ENCODE measurements at regions not wholly inside any gene's neighbourhood (a gene's known extent, or its start where the extent isn't known, plus 50 kb on each side); places are given as distances from the start of the nearest gene placed in this dataset.

DNA sequence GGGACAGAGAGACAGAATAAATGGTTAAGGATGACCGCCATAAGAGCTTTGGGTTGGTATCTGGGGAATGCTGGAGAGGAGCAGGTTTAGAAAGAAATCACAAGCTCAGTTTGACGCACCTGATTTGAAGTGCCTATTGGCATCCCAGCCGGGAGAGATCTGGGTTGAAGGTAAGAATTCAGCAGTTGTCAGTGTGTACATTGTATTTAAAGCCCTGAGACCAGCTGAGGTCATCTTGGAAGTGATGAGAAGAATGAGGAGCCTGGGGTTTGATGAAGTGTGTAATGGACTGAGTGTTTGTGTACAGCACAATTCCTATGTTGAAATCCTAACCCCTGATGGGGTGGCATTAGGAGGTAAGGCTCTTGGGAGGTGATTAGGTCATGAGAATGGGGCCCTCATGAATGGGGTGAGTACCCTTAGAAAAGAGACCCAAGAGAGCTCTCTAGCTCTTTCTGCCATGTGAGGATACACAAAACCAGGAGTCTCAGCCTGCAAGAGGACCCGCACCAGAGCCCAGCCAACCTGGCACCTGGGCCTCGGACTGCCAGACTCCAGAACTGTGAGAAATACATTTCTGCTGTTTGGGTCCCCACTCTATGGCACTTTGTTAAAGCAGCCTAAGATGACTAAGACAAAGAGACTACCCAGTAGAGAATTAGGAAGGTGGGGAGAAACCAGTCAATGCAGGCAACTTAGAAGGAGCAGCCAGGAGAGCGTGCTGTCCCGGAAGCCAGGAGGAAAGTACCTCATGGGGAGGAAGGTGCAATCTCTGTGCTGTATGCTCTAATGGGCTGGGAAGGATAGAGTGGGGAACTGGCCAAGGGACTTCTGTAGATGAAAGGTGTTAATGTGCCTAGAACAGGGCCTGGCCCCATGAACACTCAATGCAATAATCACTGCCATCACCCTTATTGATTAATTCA lies 133.7 kb upstream of the SLC24A3 start:
- DNase-seq: no peak

DNA sequence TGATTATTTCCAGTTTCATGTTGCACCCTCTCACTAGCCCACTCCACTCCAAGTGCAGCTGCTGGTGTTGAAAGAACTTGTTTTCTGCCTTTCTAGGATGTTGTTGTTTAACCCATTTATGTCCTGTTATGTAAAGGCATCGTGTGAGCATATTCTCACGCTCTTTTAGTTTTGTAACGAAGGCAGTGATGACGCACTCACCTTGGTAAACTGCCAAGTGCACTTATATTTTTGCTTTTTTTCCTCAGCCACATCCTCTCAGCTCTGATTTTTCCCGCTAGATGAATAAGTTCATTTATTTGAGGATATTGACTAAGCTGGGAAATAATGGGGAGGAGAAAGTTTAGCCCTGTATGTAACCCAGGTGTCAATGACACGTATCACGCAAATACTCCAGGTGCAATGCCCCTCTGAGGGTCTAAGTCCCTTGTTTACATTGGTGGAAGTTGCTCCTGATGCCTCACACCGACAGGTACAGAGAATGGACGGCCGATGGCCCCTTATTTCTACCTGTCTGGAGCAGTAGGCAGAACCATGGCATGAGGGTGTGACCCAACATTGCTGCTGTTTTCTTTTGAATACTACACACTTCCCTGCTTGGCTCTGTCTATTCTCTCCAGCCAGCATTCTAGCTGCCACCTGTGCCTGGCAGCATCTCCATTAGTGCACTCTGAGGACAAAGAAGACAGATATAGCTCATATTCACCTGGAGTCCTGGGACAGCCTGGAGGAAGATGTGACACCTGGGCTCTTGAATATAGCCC lies 132.7 kb upstream of the SLC24A3 start:
- no peak for DNase-seq

DNA sequence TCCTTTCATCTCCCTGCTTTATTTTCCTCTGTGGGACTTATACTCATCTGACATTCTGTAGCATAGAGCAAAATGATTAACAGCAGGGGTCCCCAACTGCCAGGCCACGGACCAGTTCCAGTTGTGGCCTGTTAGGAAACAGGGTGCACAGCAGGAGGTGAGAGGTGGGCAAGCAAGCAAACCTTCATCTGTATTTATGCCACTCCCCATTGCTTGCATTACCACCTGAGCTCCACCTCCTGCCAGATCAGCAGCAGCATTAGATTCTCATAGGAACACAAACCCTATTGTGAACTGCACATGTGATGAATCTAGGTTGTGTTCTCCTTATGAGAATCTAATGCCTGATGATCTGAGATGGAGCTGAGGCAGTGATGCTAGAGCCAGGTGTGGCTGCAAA lies 130.5 kb upstream of the SLC24A3 start:
- DNase-seq: no peak

DNA sequence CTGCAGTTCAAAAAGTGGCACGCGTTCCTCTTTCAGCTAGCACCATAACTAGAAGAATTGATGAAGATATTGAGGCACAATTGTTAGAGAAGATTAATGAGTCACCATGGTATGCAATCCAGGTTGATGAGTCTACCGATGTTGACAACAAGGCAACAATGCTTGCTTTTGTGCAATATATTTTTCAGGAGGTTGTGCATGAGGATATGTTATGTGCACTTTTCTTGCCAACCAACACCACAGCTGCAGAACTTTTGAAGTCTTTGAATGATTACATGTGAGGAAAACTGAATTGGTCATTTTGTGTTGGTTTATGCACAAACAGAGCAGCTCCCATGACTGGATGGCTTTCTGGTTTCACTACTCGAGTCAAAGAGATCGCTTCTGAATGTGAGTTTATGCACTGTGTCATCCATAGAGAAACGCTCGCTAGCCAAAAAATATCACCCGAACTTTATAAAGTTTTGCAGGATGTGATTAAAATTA lies 129.3 kb upstream of the SLC24A3 start:
- DNase-seq: no peak

DNA sequence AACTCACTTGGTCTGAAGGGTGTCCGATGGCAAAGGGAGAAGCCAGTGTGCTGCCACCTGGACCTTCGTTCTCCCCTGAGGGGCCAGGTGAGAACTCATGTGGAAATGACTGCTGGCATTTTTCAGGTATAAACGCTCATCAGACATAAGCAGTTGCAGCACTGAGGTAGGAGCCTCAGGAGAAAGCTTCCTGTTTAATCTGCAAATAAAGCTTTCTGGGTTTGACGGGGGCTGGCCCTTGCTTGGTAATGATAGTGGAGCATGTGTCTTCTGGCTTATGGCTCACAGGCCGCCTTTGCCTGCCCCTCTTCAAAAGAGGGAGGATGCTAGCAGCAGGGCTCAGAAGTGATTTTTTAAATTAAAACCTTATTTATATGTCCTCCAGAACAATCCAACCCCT lies 122.1 kb upstream of the SLC24A3 start:
- no peak for DNase-seq

DNA sequence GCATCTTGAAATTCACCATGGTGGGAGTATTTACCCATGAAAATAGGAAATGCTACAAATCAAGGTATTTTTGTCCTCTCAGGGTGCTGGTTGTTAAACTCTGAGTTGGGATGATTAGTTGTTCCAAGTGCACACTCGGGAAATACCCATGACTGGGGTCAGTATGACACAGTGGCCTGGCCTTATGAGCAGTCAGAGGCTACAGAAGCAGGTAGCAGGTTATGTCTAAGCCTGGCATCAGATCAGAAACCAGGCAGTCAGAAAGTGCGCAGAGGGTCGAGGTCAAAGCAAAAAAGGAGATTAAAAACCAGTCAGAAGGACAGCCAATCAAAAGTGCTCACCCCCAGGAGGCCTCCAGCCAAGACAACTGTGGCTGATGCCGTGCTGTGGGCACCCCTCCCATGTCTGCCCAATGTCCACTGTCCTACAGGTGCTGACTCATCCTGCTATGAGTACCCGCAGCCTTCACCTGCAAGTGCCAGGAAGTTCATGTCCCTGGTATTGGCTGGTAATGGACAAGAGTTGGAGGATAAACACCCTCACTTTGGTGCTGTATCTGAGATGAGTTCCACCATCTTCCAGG lies 117.4 kb upstream of the SLC24A3 start:
- no peak for DNase-seq

DNA sequence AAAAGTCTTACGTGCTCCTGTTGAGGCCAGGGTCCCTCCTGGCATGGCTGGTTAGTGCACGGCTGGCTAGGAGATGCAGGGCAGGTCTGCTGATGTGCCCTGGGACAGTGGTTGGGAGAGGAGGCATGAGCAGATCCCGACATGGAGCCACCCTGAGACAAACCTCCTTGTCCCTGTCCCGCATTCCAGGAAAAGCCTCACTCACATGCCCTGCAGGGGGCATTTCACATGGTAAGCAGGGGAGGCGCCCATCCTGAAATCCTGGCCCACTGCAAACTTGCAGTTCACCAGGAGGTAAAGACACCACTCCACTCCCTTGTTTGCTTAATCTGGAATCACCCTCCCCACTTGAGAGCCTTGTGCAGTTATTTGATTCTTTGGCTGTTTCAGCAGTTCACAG lies 116.7 kb upstream of the SLC24A3 start:
- no peak for DNase-seq

DNA sequence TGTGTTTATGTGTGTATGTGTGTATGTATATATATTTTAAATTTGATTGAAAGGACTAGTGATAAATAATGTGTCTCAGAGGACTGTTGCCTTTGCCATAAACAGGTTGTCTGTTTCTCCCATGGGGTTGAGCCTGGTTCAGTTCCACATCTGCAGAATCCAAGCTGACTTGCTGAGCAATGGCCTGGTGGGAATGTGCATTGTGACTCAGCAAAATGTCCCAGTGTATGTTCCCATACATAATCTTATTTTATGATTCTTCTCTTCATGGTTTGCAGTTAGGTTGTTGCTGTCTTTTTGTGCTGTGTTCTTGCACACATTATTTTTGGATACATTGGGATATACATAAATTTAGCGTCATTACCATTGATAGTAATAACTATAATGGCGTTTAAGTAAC lies 115.6 kb upstream of the SLC24A3 start:
- DNase-seq: no peak

DNA sequence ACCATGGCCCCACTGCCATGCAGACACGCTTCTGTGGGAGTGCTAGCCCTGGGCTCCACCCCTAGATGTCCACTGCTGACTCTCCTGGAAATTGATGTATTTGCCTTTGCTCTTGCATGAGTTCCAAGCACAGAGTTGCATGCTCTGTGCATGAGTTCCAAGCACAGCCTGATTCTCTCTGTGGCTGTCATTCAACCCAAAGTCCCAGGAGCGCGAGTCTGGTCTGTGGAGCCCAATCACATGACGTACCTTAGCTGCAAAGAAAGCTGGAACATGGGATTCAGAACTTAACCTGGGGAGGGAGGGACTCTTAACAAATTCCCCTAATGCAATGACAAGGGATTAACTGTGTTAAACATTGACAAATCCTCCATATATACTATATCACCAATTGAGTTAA lies 114.3 kb upstream of the SLC24A3 start:
- no peak for DNase-seq

DNA sequence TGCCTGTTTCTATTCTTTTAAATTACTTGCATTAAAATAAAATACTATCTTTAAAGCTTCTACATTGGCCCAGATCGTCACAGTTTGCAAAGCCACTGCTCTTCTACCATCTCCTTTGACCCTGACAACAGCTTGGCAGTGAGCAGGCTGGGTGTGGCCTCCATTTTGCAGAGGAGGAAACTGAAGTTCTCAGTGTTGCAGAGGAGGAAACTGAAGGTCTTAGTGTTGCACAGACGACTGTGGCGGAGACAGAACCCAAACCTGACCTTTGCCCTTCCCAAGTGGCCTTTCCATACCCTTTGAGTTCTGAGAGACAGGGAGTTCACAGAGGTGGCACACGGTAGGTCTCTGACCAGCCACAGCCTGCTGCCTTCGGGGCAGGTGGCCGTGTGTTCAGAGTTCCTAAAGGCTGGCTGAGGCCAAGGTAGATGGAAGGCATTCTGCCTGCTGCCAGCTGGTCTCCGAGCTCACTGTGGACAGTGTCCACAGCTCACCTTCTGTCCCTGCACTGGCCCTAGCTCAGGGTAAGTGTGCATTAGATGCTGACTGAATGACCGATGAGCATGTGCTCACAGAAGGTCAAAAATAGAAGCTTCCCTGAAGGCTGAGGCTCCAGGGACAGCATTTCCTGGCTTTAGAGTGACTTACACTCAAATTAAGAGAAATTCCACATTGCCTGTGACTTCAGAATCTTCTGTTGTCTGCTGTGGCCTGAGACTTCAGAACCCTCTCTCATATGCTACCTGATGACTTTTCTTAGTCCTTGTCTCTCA lies 113.5 kb upstream of the SLC24A3 start:
- no peak for DNase-seq

DNA sequence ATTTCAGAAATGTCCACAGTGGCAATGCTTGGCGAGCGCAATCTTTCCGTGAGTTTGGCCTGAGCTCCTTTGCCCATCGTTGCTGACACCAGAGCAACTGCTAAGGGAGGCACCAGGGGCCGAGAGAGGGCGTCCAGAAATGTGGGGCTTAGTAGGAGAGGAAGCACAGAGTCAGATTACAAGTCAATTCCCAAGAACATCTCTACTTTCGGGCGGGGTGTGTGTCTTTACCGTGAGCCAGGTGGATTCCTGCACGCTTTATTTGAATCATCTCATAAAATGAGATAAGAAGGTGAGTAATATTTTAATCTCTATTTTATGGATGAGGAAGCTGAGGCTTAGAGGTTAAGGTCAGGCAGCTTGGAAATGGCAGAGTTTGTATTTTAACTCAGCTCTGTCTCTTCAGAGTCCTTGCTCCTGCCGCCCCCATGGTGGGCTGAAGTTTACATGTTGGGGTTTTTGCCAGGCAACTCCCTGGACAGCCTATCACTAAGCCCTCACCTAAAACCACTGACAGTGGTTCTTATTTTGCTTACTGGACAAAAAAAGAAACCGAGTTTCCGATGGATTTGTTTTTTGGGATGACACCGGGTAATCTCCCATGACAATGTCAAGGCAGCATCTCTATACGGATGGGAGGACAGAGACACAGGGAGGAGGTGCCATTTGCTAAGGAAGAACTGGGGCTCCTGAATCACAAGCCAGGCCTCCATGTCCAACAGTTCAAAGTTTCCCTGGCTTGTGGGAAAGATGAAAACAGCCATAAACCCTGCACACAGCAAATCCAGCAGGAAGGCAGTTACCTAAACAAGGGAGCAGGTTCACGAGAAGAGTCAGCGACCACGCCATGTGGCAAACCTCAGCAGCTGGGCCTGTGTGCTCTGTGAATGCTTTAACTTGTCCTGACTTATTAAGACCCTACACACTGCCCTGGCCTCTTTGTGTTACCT lies 112.6 kb upstream of the SLC24A3 start:
- DNase-seq: no peak

DNA sequence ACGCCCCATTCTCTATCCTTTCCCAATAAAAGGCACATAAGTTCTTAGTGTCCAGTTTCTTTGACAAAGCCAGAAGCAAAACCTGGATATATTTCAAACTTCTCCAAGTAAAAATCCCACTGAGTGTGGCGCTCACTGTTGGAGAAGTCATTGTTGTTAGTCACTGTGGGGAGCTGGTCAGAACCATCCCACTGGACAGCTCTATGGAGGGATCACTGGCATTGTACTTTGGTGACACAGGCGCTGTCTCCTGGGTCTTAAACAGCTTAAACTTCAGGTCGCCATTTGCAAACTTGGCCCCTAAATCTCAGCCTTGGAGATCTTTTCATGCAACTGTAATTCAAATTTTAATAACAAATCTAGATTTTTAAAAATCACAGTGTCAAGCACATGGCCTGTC lies 111.5 kb upstream of the SLC24A3 start:
- DNase-seq: no peak

DNA sequence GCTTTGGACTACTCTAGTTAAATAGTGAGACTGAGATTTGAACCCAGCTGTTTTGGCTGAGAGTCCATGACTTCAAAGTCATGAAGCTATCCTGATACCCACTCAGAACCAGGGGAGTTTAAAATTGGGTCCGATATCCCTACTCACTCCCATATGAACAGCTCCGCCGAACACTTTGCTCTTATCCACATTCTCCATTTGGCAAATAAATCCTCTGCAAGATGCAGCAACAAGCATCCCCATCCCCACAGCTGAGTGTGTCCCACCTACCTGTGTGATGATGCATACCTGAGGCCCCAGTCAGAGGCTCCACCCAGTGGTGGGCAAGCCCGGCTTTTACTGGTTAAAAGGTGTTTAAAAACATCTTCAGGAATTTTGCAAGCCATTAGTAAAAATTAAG lies 108.3 kb upstream of the SLC24A3 start:
- DNase-seq: no peak

DNA sequence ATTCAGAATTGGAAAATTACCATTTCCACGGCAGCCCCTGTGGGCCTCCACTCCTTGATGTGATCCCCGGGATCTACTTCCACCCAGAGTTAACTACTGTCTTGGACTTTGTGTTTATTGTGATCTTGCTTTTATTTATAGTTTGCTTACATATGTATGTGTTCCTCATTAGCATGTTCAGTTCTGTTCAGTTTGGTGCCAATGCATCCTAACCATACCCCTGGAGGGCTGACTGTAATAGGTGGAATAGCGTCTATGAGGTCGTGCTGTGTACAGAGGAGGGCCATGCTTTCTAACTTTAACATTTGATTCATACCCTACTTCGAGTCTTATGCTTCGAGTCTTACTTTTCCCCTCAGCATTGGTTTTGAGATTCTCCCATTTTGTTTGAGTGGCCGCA lies 104.3 kb upstream of the SLC24A3 start:
- DNase-seq: no peak

DNA sequence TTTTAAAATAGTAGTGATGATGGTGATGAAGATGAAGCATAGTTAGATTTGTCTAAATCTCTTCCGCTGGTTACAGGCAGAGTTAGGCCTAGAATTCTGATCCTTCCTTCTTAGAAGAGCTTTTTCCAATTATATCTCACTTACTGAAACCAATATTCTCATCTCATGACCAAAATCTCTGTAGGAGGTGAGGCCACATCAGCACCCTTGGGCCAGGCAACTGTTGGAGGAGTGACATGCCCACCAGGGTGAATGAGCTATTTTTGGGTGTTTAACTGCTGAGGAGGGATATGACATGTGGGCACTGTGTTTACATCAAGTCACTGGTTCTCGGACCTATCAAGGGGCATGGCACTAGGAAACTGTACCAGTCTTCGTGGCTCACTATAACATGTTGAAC lies 102.2 kb upstream of the SLC24A3 start:
- no peak for DNase-seq

DNA sequence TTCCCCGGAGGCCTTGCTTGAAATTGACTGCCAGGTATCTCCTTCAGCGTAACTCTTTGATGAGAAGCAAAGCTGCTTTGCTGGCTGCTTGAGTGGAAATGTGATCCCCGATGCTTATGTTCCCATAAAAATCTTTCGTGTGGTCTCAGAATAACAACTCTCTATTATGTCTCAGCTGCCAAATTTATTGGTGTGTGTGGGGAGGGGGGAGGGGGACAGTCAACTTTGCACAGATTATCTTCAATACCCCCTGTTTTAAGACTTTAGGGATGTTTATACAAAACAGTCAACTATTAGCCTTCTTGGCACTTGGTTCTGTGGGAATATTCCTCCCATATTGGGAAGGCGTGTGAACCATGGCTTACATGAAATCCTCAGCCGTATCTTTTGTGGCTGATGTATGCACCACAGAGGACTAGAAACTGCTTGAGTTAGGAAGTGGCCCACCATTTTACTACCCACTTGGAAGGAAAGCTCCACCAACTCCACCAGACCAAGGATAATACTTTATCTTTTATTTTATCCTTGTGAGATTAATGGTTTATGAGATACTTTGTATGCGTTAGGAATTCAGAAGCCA lies 101.5 kb upstream of the SLC24A3 start:
- no peak for DNase-seq

DNA sequence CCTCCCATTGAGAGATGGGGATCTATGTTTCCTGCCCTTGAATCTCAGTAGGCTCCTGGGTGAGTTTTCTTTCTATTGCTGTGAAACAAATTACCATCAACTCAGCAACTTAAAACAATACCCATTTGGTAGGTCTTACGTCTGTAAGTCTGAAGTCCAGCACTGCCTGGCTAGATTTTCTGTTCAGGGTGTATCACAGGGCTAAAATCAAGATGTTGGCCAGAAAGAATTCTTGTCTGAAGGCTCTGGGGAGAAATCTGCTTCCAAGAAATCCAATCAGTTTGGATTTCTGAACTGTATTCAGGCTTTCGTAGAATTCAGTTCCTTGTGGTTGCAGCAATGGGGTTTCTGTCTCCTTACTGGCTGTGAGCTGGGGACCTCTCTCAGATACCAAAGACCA lies 99.6 kb upstream of the SLC24A3 start:
- no peak for DNase-seq

DNA sequence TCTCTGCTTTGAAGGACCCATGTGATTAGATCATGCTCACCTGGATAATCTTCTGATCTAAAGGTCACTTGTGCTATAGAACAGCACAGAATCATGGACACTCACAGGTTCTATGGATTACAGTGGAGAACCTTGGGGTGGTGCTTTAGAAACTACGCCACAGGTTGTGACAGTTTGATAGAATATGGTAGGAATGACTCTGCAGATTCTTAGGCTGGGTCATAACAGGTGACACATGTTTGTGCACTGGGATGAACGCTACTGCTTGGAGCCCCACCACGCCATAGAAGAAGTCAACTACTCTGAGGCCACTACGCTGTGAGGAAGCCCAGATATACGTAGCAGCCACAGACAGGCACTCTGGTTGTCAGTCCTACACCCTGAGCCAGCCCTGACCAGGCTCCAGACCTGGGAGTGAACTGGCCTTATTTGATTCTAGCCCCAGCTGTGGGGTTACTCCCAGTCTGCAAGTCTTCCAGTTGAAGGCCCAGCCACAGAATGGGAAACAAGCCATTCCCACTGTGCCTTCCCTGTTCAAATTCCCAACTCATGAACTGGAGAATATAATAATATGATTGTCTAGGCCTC lies 99.0 kb upstream of the SLC24A3 start:
- no peak for DNase-seq

DNA sequence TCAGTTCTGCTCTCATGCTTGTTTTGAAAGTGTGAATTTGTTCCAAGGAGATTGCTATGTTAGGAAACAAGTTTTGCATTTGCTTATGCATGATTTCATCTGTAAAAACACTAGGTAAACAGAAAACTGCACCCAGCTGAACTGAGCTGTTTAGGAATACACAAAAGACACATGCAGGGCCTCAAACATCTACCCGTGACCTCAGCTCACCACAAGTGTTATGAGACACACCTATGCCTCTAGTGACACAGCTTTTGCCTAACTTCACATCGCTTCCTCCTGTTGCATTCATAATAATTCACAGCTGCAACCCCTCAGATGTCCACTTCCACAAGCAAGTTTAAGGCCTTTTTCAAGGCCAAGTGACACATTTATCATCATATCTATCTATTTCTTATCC lies 98.0 kb upstream of the SLC24A3 start:
- DNase-seq: no peak

DNA sequence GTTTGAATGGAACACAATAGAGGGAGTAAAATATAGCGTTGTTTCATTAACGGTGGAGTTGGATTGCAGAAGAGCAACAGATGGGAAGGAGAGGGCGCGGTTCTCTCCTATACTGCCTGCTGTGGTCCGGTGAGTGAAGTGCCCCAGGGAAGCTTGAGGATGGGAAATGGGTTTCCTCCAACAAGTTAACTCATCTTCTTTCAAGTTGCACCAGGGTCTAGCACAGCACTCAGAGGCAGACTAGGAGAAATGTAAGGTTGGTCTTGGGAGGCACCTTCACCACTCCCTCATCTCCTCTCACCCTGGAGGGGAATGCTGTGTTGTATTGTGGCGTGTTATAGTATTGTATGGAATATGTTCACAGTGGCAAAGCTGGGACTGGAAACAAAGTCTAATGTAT lies 96.9 kb upstream of the SLC24A3 start:
- DNase-seq: no peak

DNA sequence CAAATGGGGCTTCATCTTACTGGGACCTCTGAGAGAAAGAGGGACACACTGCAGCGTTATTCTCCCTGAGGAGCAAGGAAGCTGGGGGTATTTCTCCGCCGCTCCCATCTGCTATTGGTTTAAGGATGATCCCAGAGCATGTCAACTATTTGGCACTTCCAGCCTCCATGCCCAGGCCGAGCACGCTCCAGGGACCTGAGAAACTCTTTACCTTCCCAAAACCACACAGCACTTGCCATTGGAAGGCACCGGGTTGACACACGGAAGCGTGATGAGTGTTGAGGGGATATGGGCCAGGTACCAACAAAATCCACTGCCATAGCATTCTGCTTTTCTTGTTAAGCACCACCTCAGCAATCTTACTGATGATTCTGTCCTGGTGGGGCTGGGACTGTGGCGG lies 92.4 kb upstream of the SLC24A3 start:
- no peak for DNase-seq

All from fibroblast of skin of abdomen (primary cell).